NT2/D1 (cell line): ENCODE measurements at regions not wholly inside any gene's neighbourhood (a gene's known extent, or its start where the extent isn't known, plus 50 kb on each side); places are given as distances from the start of the nearest gene placed in this dataset.

Experiments used
- YY1 ChIP-seq: IDR thresholded peaks from 2 replicates; pipeline ENCODE4 v1.6.1; 2011; ENCODE audit not compliant: insufficient read length, insufficient read depth
- ZNF274 ChIP-seq: IDR thresholded peaks from 2 replicates; pipeline ENCODE4 v1.6.1; 2011; ENCODE audit warnings: mild to moderate bottlenecking, low read depth, low read length

- TF ChIP-seq ZNF274 (no peak), YY1 (no peak)
Observed at GRCh38 chrX:40440866-40441265, 139.9 kb upstream of the ATP6AP2 start.
